CD14-positive monocyte (primary cell): ENCODE measurements at regions not wholly inside any gene's neighbourhood (a gene's known extent, or its start where the extent isn't known, plus 50 kb on each side); places are given as distances from the start of the nearest gene placed in this dataset.
A peak's percentile ranks its signal among the peaks of the same experiment; 100 is the strongest.

Experiments
- DNase-seq, 3 donors: peaks; one replicate each; pipeline ENCODE4 v3.0.0-alpha.2; 2011 to 2022
- H2AFZ ChIP-seq: 2 replicates; pipeline ENCODE4 v1.6.0; 2012; ENCODE audit warnings: mild to moderate bottlenecking, low read depth, low read length, inconsistent platforms; ENCODE audit not compliant: insufficient read depth, poor library complexity, severe bottlenecking
- H3K27ac ChIP-seq, 2 donors: 1 replicate in 1 of 2; 2 replicates in 1 of 2; pipeline ENCODE4 v1.5.1; 2012 to 2013; ENCODE audit warnings: low read length in 2 of 2, control low read depth in 1 of 2, inconsistent platforms in 1 of 2, low read depth in 1 of 2, mild to moderate bottlenecking in 1 of 2
- H3K27me3 ChIP-seq, 2 donors: one replicate each; pipeline versions ENCODE4 v1.6.0 to v1.6.1; 2011 to 2013; ENCODE audit warnings: low read length in 2 of 2; ENCODE audit not compliant: control insufficient read depth in 2 of 2, insufficient read depth in 2 of 2
- H3K36me3 ChIP-seq, 2 donors: replicated peaks in 1 of 2; 1 replicate in 1 of 2; 2 replicates in 1 of 2; pipeline versions ENCODE4 v1.5.1 to v1.6.1; 2012 to 2013; ENCODE audit warnings: low read length in 2 of 2, control low read depth in 1 of 2, inconsistent platforms in 1 of 2, mild to moderate bottlenecking in 1 of 2; ENCODE audit not compliant: insufficient read depth in 2 of 2, control insufficient read depth in 1 of 2
- H3K4me1 ChIP-seq, 2 donors: 1 replicate in 1 of 2; 2 replicates in 1 of 2; pipeline versions ENCODE4 v1.5.1 to v1.6.1; 2012 to 2013; ENCODE audit warnings: low read length in 2 of 2, control low read depth in 1 of 2, inconsistent platforms in 1 of 2, mild to moderate bottlenecking in 1 of 2, moderate library complexity in 1 of 2; ENCODE audit not compliant: insufficient read depth in 2 of 2, control insufficient read depth in 1 of 2
- H3K4me2 ChIP-seq: replicated peaks from 2 replicates; pipeline ENCODE3; 2012; ENCODE audit warnings: low read length, moderate library complexity, mild to moderate bottlenecking; ENCODE audit not compliant: poor library complexity, severe bottlenecking; ENCODE audit errors: extremely low read depth
- H3K4me3 ChIP-seq, 3 experiments: fragments of 200-600 bp in 1 of 3; sonication (generic) in 1 of 3; replicated peaks in 1 of 3; 1 replicate in 2 of 3; 2 replicates in 1 of 3; pipeline ENCODE4 v1.5.1; 2011 to 2013; ENCODE audit warnings: low read length in 3 of 3, mild to moderate bottlenecking in 3 of 3, control low read depth in 2 of 3, low read depth in 2 of 3, inconsistent platforms in 1 of 3, moderate library complexity in 1 of 3
- H3K79me2 ChIP-seq: 2 replicates; pipeline ENCODE4 v1.6.0; 2012; ENCODE audit warnings: mild to moderate bottlenecking, control low read depth, inconsistent platforms, low read length, moderate library complexity; ENCODE audit not compliant: insufficient read depth
- H3K9ac ChIP-seq: 2 replicates; pipeline ENCODE4 v1.6.0; 2017; ENCODE audit warnings: low read length, mild to moderate bottlenecking; ENCODE audit not compliant: insufficient read depth, poor library complexity, severe bottlenecking
- H3K9me3 ChIP-seq, 2 donors: replicated peaks in 1 of 2; 1 replicate in 1 of 2; 2 replicates in 1 of 2; pipeline versions ENCODE4 v1.5.1 to v1.6.1; 2012 to 2013; ENCODE audit warnings: low read length in 2 of 2, control low read depth in 1 of 2; ENCODE audit not compliant: control insufficient read depth in 1 of 2, insufficient read depth in 1 of 2
- H4K20me1 ChIP-seq: 2 replicates; pipeline ENCODE4 v1.6.0; 2012; ENCODE audit warnings: mild to moderate bottlenecking, low read length, control low read depth, moderate library complexity; ENCODE audit not compliant: insufficient read depth
- H3K27ac Mint-ChIP-seq, 7 donors: one replicate each; pipeline ENCODE4 v1.8.0; 2020; ENCODE audit warnings: mild to moderate bottlenecking in 7 of 7, mixed read lengths in 7 of 7, moderate library complexity in 6 of 7, inconsistent platforms in 2 of 7
- H3K27me3 Mint-ChIP-seq, 3 donors: one replicate each; pipeline ENCODE4 v1.8.0; 2021 to 2022; ENCODE audit warnings: low read depth in 3 of 3, mild to moderate bottlenecking in 3 of 3, mixed read lengths in 3 of 3, moderate library complexity in 3 of 3, inconsistent platforms in 1 of 3
- H3K36me3 Mint-ChIP-seq, 2 donors: one replicate each; pipeline ENCODE4 v1.8.0; 2020; ENCODE audit warnings: mixed read lengths in 2 of 2, inconsistent platforms in 1 of 2, mild to moderate bottlenecking in 1 of 2
- H3K4me1 Mint-ChIP-seq: one replicate; pipeline ENCODE4 v1.8.0; 2020; ENCODE audit warnings: mild to moderate bottlenecking, mixed read lengths
- H3K4me3 Mint-ChIP-seq, 2 donors: one replicate each; pipeline ENCODE4 v1.8.0; 2020; ENCODE audit warnings: mild to moderate bottlenecking in 2 of 2, mixed read lengths in 2 of 2, moderate library complexity in 1 of 2
- H3K9me3 Mint-ChIP-seq, 7 donors: one replicate each; pipeline ENCODE4 v1.8.0; 2020 to 2022; ENCODE audit warnings: mixed read lengths in 7 of 7, mild to moderate bottlenecking in 6 of 7, moderate library complexity in 6 of 7, inconsistent platforms in 2 of 7
- WGBS: methylation state at CpG from one replicate; pipeline ENCODE4 v1.1.5; 2013; ENCODE audit warnings: missing lambda C conversion rate; ENCODE audit not compliant: insufficient coverage; 5-methylcytosine and 5-hydroxymethylcytosine counted together
- intact Hi-C, 2 donors: fragments of 100-400 bp; cut with micrococcal nuclease; formaldehyde crosslinking; loops; one replicate each; pipeline versions ENCODE4 v1.15.0 to v1.15.1; 2023
- TF ChIP-seq, protein P1 (sequence below): fragments of 200-600 bp; IDR thresholded peaks from one replicate; pipeline ENCODE4 v1.8.0; 2022; ENCODE audit warnings: antibody characterized with exemption, mild to moderate bottlenecking

DNA sequence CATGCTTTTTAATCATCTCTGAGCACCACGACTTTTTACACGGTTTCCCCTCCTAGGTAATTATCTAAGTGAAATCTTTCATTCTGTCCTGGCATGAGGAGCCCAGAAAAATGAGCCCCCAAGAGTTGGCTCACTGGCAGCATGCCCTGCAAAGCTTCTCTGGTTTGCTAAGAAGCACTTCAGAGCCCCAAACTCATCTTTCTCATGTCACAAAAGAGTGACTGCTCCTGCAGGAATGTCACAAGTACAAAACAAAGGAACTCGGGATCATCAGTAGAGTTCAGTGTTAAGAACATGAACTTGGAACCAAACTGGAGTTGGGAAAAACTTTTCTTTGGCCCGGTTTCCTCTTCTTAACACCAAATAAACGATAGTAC, 123.9 kb downstream of the FOXB1 start:
- H3K79me2 ChIP-seq: no peaks in the 10 kb centered on the region
- Mint-ChIP-seq H3K27ac (peak overlapping the region in 4 of 7 donors; percentile 73 to 91 (median 78)), H3K4me1 (peaks cover 15% of the 10 kb centered on the region), H3K36me3 (no peaks in the 10 kb centered on the region), H3K27me3 (peaks cover 5 to 7% (median 6%) of the 10 kb centered on the region in 3 donors), H3K9me3 (no peaks in the 10 kb centered on the region), H3K4me3 (peak overlapping the region; percentile 87 to 95)
- no peaks in the 10 kb centered on the region for H3K27me3 ChIP-seq
- H3K9me3 ChIP-seq: no peaks in the 10 kb centered on the region
- no peaks in the 10 kb centered on the region for H4K20me1 ChIP-seq
- peak overlapping the region; percentile 74 to 99 (median 83) for H3K4me3 ChIP-seq
- 10% methylated on average over 2 of the region's 5 CpGs for WGBS
- intact Hi-C loops: no loop called here
- H3K36me3 ChIP-seq: no peaks in the 10 kb centered on the region
- peaks cover 10 to 14% of the 10 kb centered on the region in 2 donors for H3K4me1 ChIP-seq
- H3K27ac ChIP-seq: peak overlapping the region; percentile 48 to 74
- TF ChIP-seq, protein P1, sequence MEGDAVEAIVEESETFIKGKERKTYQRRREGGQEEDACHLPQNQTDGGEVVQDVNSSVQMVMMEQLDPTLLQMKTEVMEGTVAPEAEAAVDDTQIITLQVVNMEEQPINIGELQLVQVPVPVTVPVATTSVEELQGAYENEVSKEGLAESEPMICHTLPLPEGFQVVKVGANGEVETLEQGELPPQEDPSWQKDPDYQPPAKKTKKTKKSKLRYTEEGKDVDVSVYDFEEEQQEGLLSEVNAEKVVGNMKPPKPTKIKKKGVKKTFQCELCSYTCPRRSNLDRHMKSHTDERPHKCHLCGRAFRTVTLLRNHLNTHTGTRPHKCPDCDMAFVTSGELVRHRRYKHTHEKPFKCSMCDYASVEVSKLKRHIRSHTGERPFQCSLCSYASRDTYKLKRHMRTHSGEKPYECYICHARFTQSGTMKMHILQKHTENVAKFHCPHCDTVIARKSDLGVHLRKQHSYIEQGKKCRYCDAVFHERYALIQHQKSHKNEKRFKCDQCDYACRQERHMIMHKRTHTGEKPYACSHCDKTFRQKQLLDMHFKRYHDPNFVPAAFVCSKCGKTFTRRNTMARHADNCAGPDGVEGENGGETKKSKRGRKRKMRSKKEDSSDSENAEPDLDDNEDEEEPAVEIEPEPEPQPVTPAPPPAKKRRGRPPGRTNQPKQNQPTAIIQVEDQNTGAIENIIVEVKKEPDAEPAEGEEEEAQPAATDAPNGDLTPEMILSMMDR: no peak
- H2AFZ ChIP-seq: peak overlapping the region; percentile 81
- H3K4me2 ChIP-seq: peak overlapping the region; percentile 84
- DNase-seq: no peak
- H3K9ac ChIP-seq: peak overlapping the region; percentile 63

DNA sequence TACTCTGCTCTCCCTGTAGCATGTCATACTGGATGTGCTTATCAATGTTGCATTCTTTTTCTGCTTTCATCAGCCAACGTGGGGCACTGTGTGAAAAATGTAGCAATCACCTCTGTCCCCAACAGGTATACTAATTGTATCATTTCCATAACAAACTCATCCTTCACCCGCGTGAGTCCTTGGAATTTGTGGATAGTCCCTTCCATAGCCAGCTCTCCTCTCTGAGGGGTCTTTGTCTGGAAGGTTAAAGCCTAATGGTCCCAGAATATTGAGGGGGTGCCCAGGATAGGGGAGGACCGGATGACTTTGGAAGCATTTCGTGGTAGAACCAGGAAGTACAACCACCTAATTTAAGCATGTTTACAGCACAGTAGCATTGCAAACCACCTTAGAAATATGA, 124.6 kb downstream of the FOXB1 start:
- no CpG with 5 or more reads among the region's 5 CpGs for WGBS
- TF ChIP-seq, protein P1: no peak
- Histone ChIP-seq H3K79me2 (no peaks in the 10 kb centered on the region), H3K27ac (no peak overlapping the region), H3K27me3 (no peaks in the 10 kb centered on the region), H2AFZ (no peak overlapping the region), H3K4me1 (peaks cover 10 to 14% of the 10 kb centered on the region in 2 donors), H4K20me1 (no peaks in the 10 kb centered on the region), H3K9me3 (no peaks in the 10 kb centered on the region), H3K4me3 (no peak overlapping the region), H3K4me2 (no peak overlapping the region), H3K36me3 (no peaks in the 10 kb centered on the region), H3K9ac (no peak overlapping the region)
- Mint-ChIP-seq H3K36me3 (no peaks in the 10 kb centered on the region), H3K27ac (no peak overlapping the region), H3K9me3 (no peaks in the 10 kb centered on the region), H3K4me3 (no peak overlapping the region), H3K27me3 (peaks cover 5 to 11% (median 7%) of the 10 kb centered on the region in 3 donors), H3K4me1 (peaks cover 15% of the 10 kb centered on the region)
- intact Hi-C loops: no loop called here
- DNase-seq: no peak
